Aorta (tissue), 5 donors: ENCODE measurements at regions not wholly inside any gene's neighbourhood (a gene's known extent, or its start where the extent isn't known, plus 50 kb on each side); places are given as distances from the start of the nearest gene placed in this dataset.

Experiments used
- ATAC-seq: fragments of 200-7000 bp; cut with Tn5 transposase; one replicate; pipeline ENCODE4 v1.9.1; 2022; ENCODE audit warnings: moderate library complexity; ENCODE audit not compliant: low FRiP score
- DNase-seq, 2 donors: peaks; one replicate each; pipeline ENCODE4 v3.0.0-alpha.2; 2020
- H3K27ac ChIP-seq, 2 donors: one replicate each; pipeline ENCODE4 v1.5.1; 2013; ENCODE audit warnings: low read length in 2 of 2, mild to moderate bottlenecking in 2 of 2, moderate library complexity in 2 of 2, control low read depth in 1 of 2, inconsistent platforms in 1 of 2, low read depth in 1 of 2
- H3K27me3 ChIP-seq, 2 donors: one replicate each; pipeline ENCODE4 v1.6.1; 2013; ENCODE audit warnings: control low read depth in 1 of 2, low read length in 1 of 2, mild to moderate bottlenecking in 1 of 2, moderate library complexity in 1 of 2; ENCODE audit not compliant: insufficient read depth in 2 of 2, control insufficient read depth in 1 of 2
- H3K36me3 ChIP-seq, 2 donors: one replicate each; pipeline ENCODE4 v1.6.1; 2013; ENCODE audit warnings: control low read depth in 1 of 2, low read length in 1 of 2, mild to moderate bottlenecking in 1 of 2; ENCODE audit not compliant: insufficient read depth in 2 of 2, control insufficient read depth in 1 of 2
- H3K4me1 ChIP-seq, 2 donors: one replicate each; pipeline ENCODE4 v1.6.1; 2013; ENCODE audit warnings: low read length in 2 of 2, control low read depth in 1 of 2, mild to moderate bottlenecking in 1 of 2, moderate library complexity in 1 of 2; ENCODE audit not compliant: insufficient read depth in 2 of 2, control insufficient read depth in 1 of 2
- H3K4me3 ChIP-seq, 2 donors: one replicate each; pipeline ENCODE4 v1.5.1; 2013; ENCODE audit warnings: low read length in 2 of 2, control low read depth in 1 of 2, mild to moderate bottlenecking in 1 of 2
- H3K9me3 ChIP-seq: one replicate; pipeline ENCODE4 v1.6.1; 2013; ENCODE audit warnings: mild to moderate bottlenecking, low read length; ENCODE audit not compliant: control insufficient read depth
- WGBS, 2 donors: extraction: QIAGEN DNeasy Blood & Tissue Kit; methylation state at CpG; one replicate each; pipeline ENCODE4 v1.1.7; 2013; 5-methylcytosine and 5-hydroxymethylcytosine counted together
- intact Hi-C, 2 donors: fragments of 100-400 bp; cut with DNase I; formaldehyde crosslinking; loops; one replicate each; pipeline versions ENCODE4 v1.14.2 to v1.15.0; 2022
- donor health status: healthy with polysubstance abuse.
- donor health status: Bipolar disorder and iron deficiency.
- donor health status: DM: no; HTN: no; CAD: no.
- donor health status: DM: no; HTN: no; CAD: no.
- donor health status: DM: yes; HTN: yes; CAD: no.

DNA sequence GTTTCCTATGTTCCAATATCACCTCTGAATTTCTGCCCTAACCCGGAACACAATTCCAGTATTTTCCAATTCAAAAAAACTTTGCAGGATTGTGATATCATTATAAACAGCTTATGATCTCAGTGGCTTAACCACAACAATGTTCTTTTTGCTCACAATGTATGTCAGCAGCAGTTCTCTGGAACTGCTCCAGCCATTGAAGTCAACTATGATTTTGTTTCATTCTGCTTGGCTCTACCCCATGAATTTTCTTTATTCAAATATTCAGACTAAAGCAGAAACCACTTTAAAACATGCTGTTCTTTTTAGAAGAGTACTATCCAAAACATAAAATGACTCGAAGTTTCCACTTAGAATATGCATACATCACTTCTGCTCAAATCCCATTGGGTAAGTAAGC is 1611.1 kb downstream of the ARAP2 start:
- WGBS, 2 donors = 68 to 72% methylated on average over 2 of the region's 2 CpGs
- Histone ChIP-seq H3K4me1 (no peaks in the 10 kb centered on the region), H3K4me3 (no peak overlapping the region), H3K36me3 (no peaks in the 10 kb centered on the region), H3K9me3 (no peaks in the 10 kb centered on the region), H3K27ac (no peak overlapping the region), H3K27me3 (no peaks in the 10 kb centered on the region)
- no peak for ATAC-seq
- DNase-seq = no peak
- intact Hi-C loops = no loop called here

DNA sequence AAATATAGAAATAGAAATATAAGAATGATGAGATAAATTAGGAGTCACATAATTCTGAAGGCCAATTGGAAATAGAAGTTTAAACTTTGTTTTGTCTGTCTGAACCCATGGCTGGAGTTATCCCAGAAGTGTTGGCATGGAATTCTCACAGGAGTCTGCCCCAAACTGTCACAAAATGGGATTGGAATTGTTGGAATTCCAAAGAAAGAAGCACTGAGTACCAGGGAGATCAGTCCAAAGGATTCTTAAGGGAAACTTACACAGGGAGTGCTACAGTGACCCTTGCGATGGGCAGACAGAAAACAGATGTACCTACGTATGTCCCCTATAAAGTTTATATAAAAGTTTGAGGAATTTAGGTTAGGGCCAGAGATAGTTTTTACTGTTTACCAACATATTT is 1607.7 kb downstream of the ARAP2 start:
- H3K36me3 ChIP-seq = no peaks in the 10 kb centered on the region
- no peaks in the 10 kb centered on the region for H3K9me3 ChIP-seq
- DNase-seq (no peak), ATAC-seq (no peak)
- no peak overlapping the region for H3K27ac ChIP-seq
- no peaks in the 10 kb centered on the region for H3K4me1 ChIP-seq
- WGBS, 2 donors = 58 to 75% methylated on average over 2 of the region's 2 CpGs
- intact Hi-C loops = no loop called here
- H3K4me3 ChIP-seq = no peak overlapping the region
- H3K27me3 ChIP-seq = no peaks in the 10 kb centered on the region

DNA sequence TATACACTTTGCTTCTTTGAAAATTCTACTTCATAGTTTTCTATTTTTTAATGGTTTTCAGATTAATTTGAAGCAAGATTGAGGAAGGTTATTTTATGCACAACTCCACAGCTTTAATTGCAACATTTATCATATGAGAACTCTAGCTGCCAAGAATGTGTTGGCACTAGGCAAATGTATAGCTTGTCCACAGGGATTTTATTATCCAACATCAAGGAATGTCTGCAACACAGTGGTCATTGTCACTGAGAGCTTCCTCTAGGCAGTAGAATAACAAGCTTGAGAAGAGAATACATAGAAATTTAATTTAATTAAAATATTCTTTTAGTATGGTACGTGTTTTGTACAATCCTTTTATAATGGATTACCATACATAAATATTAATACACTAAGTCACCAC is 1600.8 kb downstream of the ARAP2 start:
- ATAC-seq (no peak), DNase-seq (no peak)
- Histone ChIP-seq H3K4me3 (no peak overlapping the region), H3K36me3 (no peaks in the 10 kb centered on the region), H3K4me1 (no peaks in the 10 kb centered on the region), H3K27me3 (no peaks in the 10 kb centered on the region), H3K9me3 (no peaks in the 10 kb centered on the region), H3K27ac (no peak overlapping the region)
- 33 to 34% methylated on average over 1 of the region's 1 CpG for WGBS, 2 donors
- intact Hi-C loops = no loop called here

DNA sequence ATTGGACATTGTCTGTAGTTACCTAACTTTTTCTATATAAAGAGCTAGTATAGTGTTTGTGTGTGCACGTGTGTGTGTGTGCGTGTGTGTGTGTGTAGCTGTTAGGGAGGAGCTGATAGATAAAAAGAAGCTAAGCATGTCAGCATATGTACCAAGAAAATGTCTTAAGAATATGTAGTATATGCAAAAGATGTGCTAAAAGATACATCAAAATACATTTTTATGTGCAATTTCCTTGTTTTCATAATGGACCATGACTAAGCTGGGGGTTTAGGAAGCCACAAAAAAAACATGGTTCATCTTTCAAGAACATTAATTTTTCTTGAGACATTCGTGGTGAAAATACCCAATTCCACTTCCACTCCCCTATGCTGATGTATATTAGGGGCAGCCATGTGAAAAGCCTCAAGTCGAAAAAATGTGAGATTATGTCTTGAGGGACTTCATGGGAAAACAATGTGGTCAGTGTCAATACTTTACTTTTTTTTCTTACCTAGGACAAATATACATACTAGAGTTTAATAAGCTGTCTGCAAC is 1599.7 kb downstream of the ARAP2 start:
- Histone ChIP-seq H3K4me3 (no peak overlapping the region), H3K9me3 (no peaks in the 10 kb centered on the region), H3K36me3 (no peaks in the 10 kb centered on the region), H3K4me1 (no peaks in the 10 kb centered on the region), H3K27ac (no peak overlapping the region), H3K27me3 (no peaks in the 10 kb centered on the region)
- 53 to 66% methylated on average over 4 of the region's 4 CpGs for WGBS, 2 donors
- intact Hi-C loops = no loop called here
- ATAC-seq (no peak), DNase-seq (no peak)

DNA sequence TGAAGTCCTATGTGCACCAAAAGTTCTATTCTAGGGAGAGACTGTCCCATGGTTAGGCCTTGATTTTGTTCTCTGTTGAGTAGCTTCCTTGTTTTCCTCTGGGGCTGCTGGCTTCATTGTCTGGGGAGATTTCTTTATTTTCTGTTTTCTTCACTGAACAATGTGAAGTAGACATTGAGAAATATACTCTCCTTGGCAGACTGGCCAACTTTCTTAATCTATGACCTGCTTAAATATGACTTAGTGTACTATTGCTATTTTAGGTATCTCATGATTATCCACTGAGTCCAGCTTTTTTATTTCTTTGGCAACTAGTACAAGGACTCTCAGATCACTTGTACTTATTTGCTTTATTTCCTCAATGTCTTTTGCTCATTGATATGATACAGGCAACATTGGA is 1594.6 kb downstream of the ARAP2 start:
- DNase-seq (no peak), ATAC-seq (no peak)
- Histone ChIP-seq H3K27ac (no peak overlapping the region), H3K36me3 (no peaks in the 10 kb centered on the region), H3K4me1 (no peaks in the 10 kb centered on the region), H3K4me3 (no peak overlapping the region), H3K9me3 (no peaks in the 10 kb centered on the region), H3K27me3 (no peaks in the 10 kb centered on the region)
- intact Hi-C loops = no loop called here

DNA sequence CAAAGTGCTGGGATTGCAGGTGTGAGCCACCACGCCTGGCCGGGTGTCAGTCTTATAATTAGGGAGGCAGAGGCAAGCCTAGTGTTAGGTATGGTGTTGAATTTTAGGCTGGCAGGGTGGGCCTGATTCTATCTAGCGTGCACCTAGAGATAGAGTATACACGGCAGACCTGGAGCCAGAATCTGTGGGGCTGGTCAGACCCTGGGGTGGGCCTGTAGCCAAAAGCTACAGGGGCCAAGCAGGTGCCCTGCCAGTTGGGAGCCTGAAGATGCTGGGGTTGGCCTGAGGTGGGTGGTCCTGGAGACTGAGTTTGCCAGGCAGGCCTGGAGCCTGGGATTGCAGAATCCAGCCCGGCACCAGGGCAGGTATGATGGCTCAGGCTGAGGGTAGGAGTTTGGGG is 1580.3 kb downstream of the ARAP2 start:
- no peaks in the 10 kb centered on the region for H3K36me3 ChIP-seq
- no peak overlapping the region for H3K4me3 ChIP-seq
- H3K27ac ChIP-seq = no peak overlapping the region
- ATAC-seq (no peak), DNase-seq (peak in 1 of 2 donors; percentile 24)
- H3K9me3 ChIP-seq = no peaks in the 10 kb centered on the region
- WGBS, 2 donors = 93 to 94% methylated on average over 4 to 5 of the region's 5 CpGs
- intact Hi-C loops = no loop called here
- H3K27me3 ChIP-seq = no peaks in the 10 kb centered on the region
- no peaks in the 10 kb centered on the region for H3K4me1 ChIP-seq

DNA sequence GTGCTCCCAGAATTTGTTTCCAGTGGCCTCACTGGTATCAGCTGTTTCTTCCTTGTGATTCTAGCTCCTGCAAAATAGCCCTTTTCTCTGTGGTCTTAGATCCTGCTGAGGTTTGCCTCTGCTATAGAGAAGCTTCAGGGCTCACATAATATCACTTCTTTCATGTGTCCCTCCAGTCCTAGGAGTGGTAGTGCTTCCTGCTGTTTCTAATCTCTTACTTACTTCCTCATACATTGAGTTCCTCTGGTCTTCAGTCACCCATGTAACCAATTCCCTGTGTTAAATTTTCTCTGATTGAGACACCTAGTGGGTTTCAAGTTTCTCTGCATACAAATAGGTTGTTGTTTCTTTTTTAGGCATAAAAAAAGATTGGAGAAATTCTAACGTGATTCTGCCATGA is 1567.9 kb downstream of the ARAP2 start:
- 12 to 33% methylated on average over 1 of the region's 1 CpG for WGBS, 2 donors
- H3K4me3 ChIP-seq = no peak overlapping the region

DNA sequence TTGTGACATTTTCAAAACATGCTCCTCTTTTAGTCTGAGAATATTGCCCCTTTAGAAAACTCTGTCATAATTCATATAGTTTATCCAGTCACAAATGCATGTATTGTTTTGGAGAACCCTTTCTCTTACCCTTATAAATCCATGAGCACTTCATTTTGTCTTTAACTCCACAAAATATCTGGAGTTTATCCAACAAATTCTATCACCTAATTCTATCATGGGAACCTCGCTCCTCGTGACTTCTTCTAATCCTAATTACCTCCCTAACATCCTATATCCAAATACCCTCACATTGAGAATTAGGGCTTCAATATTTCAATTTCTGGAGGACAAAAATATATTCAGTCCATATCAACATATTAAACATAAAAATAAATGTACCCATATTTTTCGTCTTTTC is 1565.9 kb downstream of the ARAP2 start:
- ATAC-seq = no peak
- no peak for DNase-seq
- no peaks in the 10 kb centered on the region for H3K9me3 ChIP-seq
- H3K36me3 ChIP-seq = no peaks in the 10 kb centered on the region
- no peak overlapping the region for H3K4me3 ChIP-seq
- intact Hi-C loops = no loop called here
- 73 to 74% methylated on average over 3 of the region's 3 CpGs for WGBS, 2 donors
- no peaks in the 10 kb centered on the region for H3K4me1 ChIP-seq
- H3K27me3 ChIP-seq = no peaks in the 10 kb centered on the region
- H3K27ac ChIP-seq = no peak overlapping the region

More for the DNA sequence above, 1567.9 kb downstream of the ARAP2 start:
- DNase-seq (no peak), ATAC-seq (no peak)
- H3K27me3 ChIP-seq = no peaks in the 10 kb centered on the region
- H3K9me3 ChIP-seq = no peaks in the 10 kb centered on the region
- H3K36me3 ChIP-seq = no peaks in the 10 kb centered on the region
- H3K27ac ChIP-seq = no peak overlapping the region
- H3K4me1 ChIP-seq = no peaks in the 10 kb centered on the region
- intact Hi-C loops = no loop called here

DNA sequence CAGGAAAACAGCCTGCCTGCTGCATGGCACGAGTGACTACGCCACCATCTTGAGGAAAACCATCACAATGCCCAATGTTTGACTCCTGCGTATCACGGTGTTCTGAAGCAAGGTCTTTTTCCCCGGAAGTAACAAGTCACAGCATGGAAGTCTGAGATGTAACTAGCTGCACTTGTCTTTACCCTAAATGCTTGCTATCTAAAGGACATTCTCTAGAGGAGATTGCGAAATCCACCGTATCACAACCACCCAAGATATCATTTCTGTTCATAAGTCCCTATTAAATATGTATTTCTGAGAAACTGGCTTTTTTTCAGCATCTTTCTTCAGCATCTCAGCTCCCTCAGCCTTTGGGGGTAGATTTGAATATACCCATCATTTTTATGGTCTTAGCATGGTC is 1565.1 kb downstream of the ARAP2 start:
- WGBS, 2 donors = 92 to 95% methylated on average over 7 of the region's 7 CpGs

More for the DNA sequence above, 1565.1 kb downstream of the ARAP2 start:
- Histone ChIP-seq H3K4me3 (no peak overlapping the region), H3K27ac (no peak overlapping the region), H3K27me3 (no peaks in the 10 kb centered on the region), H3K36me3 (no peaks in the 10 kb centered on the region), H3K9me3 (no peaks in the 10 kb centered on the region), H3K4me1 (no peaks in the 10 kb centered on the region)
- ATAC-seq (no peak), DNase-seq (no peak)
- intact Hi-C loops = no loop called here
